ENCODE measurements at regions not wholly inside any gene's neighbourhood (a gene's known extent, or its start where the extent isn't known, plus 50 kb on each side); places are given as distances from the start of the nearest gene placed in this dataset.

GRCh38 chr2:41000374-41000773 is 548.5 kb upstream of the SLC8A1 start:
- no peak for TF ChIP-seq CTCF (conservative IDR thresholded peaks at IDR 0.05)
- TF ChIP-seq EZH2 (IDR thresholded peaks at IDR 0.05; ENCODE audit: low read depth): no peak

All from PC-9 (cell line).